MM.1S (cell line): ENCODE measurements at regions not wholly inside any gene's neighbourhood (a gene's known extent, or its start where the extent isn't known, plus 50 kb on each side); places are given as distances from the start of the nearest gene placed in this dataset.

ENCODE experiments used
- EZH2phosphoT487 ChIP-seq: fragments of 300-600 bp; sonication (generic); IDR thresholded peaks from 2 replicates; pipeline ENCODE4 v1.6.1; 2018; ENCODE audit warnings: antibody characterized with exemption, low read length
- TF ChIP-seq, protein P1 (sequence below): fragments of 300-600 bp; sonication (generic); IDR thresholded peaks from 2 replicates; pipeline ENCODE4 v1.5.1; 2016; ENCODE audit warnings: antibody characterized with exemption, low read length, mixed read lengths

DNA sequence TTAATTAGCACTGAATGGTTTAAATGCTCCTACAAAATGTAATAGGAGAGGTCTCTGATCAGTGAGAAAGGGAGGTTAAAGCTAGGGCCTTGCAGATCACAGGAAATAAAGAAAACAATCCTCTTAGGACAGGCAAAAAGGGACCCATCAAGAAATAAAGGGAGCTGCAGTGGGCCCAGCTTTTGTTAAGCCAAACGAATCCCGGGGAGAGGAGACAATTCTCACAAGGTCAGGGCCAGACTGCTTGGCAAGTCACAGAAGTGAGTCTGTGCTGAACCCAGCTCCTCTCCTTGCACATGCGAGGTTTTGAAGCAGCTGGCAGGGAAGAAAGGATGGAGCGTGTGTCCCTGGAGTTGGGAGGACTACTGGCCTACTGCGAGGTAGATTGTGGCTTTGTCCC, 285.8 kb downstream of the COG6 start:
- no peak for TF ChIP-seq EZH2phosphoT487
- TF ChIP-seq, protein P1, sequence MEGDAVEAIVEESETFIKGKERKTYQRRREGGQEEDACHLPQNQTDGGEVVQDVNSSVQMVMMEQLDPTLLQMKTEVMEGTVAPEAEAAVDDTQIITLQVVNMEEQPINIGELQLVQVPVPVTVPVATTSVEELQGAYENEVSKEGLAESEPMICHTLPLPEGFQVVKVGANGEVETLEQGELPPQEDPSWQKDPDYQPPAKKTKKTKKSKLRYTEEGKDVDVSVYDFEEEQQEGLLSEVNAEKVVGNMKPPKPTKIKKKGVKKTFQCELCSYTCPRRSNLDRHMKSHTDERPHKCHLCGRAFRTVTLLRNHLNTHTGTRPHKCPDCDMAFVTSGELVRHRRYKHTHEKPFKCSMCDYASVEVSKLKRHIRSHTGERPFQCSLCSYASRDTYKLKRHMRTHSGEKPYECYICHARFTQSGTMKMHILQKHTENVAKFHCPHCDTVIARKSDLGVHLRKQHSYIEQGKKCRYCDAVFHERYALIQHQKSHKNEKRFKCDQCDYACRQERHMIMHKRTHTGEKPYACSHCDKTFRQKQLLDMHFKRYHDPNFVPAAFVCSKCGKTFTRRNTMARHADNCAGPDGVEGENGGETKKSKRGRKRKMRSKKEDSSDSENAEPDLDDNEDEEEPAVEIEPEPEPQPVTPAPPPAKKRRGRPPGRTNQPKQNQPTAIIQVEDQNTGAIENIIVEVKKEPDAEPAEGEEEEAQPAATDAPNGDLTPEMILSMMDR: no peak
